HG03439 (cell line): ENCODE measurements at regions not wholly inside any gene's neighbourhood (a gene's known extent, or its start where the extent isn't known, plus 50 kb on each side); places are given as distances from the start of the nearest gene placed in this dataset.

Source experiments
- ATAC-seq: cut with Tn5 transposase; IDR thresholded peaks from one replicate; pipeline ENCODE4 v1.9.1; 2021; ENCODE audit warnings: mild to moderate bottlenecking, moderate library complexity; ENCODE audit not compliant: unreplicated experiment

DNA sequence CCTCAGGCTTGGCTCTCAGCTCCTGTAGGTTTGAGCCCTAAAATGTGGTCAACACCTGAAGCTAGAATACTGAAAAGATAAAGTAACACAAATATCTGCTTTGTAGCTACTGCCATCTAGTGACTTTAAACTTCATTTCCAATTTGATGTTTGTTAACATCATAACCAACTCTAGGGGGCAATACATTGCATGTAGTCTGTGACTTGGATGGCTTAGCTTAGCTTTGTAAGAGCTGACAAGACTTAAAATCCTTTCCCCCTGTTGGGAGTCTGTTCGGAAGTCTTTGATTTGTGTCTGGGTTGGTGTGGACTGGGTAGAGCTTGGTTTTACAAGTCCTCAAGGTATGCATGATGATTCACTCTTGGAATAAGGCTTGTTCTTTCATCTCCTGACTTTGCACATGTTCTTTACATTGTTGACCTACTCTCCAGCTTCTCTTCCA lies 51.7 kb downstream of the SCN11A start:
- peak; percentile 81 for ATAC-seq

DNA sequence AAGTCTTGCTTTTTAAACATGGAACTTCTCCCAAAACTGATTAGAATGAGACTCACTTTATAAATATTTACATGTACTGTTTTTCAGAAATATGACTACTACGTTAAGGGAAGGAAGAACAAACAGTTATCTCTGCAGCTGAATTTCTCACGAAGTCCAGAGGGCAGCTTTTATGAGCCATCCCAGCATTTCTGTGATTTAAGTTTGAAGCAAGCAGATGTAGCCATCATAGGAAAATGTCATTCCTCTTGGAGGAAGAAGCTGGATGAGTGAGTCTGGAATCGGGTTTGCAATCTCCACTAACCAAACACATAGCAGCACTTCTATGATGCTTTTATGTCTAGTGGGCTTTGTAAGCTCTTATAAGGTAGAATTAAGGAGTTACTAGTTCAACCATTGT lies 53.7 kb downstream of the SCN11A start:
- no peak for ATAC-seq

DNA sequence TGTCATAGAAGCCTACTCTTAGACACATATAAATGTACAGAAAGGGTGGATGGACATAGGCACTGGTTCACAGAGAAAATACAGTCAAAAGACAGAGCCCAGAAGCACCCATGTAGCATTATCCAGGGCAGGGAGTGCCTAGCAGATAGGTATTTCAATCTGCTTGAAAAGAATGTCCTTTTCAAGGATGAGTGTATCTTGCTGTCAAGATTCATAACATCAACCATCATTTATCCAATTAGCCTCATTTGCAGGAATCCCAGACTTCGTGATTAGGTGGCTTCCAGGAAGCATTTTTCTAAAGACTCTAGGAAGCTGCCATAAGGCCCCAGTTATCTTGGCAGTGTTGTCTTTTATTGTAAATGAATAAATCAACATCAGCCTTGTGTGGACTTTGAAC lies 55.6 kb downstream of the SCN11A start:
- no peak for ATAC-seq

- ATAC-seq: no peak
These were observed 57.5 kb downstream of the SCN11A start for GRCh38 chr3:38994251-38994650.

DNA sequence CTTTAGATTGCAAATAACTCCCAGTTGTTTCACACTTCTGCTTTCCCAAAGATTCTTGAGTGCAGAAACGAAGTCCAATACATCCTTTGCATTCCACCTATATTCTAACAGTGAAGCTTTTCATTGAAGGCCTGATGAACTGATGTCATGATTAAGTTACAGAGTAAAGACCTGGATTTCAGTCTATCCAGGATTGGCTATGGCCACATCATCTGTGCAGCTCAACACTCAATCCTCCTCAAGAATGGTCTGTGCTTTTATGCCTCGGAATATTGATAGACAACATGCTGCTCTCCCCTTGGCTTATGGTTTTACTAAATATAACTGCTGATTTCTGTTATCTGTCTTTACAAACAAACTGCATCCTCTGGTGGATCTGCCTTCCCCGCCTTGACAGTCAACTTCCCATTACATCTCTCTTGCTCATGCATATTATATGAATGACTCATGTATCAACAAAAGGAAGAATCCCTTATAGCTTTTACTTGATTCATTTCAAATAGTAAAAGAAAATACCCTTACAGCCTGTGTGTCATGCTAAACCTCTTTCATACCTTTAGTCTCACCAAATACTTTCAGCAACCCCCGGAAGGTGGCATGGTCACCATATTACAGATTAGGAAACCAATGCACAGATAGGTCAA lies 59.5 kb downstream of the SCN11A start:
- ATAC-seq: no peak

GRCh38 chr3:38990621-38991020 lies 61.1 kb downstream of the SCN11A start:
- no peak for ATAC-seq

DNA sequence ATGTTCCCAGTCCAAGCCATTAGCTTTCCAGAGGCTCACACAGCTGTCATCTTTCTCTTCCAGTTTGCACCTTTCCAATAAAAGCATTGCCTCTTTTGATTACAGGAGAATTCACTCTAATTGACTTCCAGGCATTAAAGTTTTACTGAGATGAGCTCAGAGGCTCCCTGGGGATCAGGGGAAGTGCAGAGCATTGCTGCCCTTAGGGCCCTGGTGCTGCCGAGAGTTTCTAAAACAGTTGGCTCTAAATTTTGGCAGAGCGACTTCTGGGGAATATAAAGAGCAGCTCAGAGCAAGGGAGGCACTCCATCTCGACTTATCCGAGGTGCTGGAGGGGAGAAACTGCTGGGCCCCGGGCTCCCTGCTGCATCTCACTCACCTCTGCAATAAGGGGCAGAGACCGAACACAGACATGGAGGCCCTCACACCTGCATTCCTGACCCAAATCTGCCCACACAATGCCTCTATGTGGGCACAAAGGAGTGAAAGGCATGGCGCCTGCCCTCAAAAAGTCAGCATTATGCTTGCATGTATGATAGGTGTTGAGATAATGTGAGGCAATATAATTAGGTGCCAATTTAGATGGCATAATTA lies 61.7 kb downstream of the SCN11A start:
- ATAC-seq: no peak

GRCh38 chr3:38988955-38989354 lies 62.8 kb downstream of the SCN11A start:
- ATAC-seq: no peak

GRCh38 chr3:38987456-38987855 lies 64.3 kb downstream of the SCN11A start:
- no peak for ATAC-seq

DNA sequence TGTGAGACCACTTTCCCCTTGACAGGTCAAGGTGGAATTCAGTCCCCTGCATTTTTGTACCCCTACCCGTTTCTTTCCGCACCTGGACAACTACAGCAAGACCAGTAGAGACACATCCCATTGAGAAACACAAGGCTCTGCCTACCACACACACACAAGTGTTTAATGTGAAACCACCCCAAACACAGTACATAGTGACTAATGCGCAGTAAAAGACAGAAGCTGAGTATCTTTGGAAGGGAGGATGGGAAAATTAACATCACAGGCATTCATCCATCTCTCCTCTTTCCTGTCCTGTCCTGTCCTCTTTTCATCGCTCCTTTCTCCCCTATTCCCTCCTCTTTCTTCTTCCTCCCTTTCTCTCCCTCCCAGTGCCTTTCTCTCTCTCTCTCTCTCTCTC lies 64.8 kb downstream of the SCN11A start:
- no peak for ATAC-seq

DNA sequence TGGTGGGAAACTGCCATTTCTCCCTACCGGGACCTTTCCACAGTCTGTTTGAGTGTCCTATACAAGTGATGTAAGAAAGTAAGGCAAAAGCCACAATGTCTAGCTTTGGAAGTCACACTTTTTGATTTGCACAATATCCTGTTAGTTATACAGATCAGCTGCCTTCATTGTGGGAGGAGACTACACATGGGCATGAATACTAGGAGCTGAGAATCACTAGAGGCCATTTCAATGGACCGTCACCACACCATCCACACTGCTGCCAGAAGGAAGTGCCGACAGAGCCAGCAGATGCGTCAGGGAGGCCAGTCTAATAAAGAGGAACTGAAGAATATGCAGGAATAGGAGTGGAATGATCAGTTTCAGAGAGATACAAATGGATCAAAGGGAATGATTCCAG lies 65.8 kb downstream of the SCN11A start:
- no peak for ATAC-seq

GRCh38 chr3:38985581-38985980 lies 66.2 kb downstream of the SCN11A start:
- ATAC-seq: no peak

- ATAC-seq: no peak
These were observed 67.0 kb downstream of the SCN11A start for GRCh38 chr3:38984731-38985130.

DNA sequence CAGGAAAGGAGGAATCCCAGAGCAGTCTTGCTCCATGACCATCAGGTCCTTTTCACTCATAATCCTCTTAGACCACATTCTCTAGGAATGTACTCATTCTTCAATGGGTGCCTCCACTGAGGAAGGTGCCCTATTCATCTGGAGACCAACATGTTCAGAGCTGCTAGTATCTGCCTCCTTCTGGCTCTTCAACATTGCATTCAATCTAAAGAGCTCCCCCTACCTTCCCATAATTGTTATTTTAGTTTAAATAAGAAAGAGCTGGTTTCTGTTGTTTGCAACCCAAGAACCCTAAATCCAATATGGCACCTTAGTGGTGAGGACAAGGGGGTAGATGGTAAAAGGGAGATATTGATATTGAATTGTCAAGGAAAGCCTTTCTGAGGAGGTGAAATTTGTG lies 67.6 kb downstream of the SCN11A start:
- no peak for ATAC-seq

DNA sequence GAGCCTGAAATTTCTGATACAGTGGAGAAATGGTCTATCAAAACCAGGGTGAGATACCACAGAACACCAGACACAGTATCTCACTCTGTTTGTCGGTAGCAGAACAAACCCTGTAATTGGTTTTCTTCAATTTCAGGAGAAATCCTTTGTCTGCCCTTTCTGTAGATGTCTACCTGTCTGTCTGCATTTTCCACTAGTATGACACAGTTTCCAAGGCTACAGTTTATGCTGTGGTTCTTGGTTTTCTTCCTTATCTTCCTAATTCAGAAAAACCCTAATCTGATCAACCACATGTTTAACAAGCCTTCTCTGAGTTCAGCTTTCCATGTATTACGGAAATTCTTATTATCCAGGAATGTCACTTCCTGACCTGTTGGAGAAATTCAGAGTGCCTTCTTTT lies 70.8 kb downstream of the SCN11A start:
- no peak for ATAC-seq

DNA sequence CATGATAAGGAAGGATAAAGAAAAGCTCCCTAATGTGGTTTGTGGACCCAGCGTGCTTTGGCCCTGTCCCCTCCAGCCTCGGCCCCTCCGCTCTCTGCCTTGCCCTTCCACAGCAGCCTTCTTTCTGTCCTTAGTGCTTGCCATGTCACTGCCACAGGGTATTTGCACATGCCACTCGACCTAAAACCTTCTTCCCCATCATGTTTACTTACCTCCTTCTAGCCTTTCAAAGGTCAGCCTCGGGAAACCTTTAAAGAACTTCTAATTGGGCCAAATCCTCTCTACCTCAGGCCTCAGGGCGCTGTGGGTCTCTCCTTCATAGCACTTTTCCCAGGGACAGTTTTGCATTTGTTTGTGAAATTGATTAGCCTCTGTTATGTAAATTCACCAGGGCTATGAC lies 73.0 kb downstream of the SCN11A start:
- no peak for ATAC-seq

DNA sequence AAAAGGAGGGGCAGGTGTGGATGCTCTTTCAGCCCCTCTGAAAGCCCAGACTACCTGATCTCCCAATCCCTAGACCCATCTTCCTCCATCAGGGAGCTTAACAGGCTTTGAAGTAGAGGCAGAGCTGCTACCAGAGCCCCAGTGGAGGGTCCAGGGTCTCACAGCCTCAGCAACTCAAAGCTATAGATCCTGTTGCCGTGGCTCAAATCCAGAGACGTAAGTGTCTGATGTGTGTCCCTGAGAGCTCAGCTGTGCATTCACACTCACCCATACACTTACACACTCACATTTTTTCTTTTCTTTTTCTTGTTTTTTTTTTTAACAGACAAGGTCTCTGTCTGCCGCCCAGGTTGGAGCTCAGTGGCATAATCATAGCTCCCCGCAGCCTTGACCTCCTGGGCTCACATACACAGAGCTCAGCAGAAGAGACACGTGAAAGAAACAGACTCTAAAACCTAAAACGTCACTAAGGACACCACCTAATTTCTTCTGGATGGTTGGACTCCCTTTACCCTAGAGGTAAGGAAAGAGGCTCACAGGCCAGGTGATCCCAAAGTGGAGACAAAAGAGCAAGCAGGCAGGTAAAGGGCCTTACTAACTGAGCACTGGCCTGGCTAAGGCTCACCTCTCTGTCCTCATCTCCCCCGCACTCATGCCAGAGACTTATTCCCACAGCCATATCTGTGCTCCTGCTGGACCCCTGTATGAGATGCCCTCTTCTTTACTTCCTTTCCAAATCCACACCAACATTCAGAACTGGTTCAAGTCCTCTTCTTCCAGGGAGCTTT lies 80.7 kb downstream of the SCN11A start:
- no peak for ATAC-seq

DNA sequence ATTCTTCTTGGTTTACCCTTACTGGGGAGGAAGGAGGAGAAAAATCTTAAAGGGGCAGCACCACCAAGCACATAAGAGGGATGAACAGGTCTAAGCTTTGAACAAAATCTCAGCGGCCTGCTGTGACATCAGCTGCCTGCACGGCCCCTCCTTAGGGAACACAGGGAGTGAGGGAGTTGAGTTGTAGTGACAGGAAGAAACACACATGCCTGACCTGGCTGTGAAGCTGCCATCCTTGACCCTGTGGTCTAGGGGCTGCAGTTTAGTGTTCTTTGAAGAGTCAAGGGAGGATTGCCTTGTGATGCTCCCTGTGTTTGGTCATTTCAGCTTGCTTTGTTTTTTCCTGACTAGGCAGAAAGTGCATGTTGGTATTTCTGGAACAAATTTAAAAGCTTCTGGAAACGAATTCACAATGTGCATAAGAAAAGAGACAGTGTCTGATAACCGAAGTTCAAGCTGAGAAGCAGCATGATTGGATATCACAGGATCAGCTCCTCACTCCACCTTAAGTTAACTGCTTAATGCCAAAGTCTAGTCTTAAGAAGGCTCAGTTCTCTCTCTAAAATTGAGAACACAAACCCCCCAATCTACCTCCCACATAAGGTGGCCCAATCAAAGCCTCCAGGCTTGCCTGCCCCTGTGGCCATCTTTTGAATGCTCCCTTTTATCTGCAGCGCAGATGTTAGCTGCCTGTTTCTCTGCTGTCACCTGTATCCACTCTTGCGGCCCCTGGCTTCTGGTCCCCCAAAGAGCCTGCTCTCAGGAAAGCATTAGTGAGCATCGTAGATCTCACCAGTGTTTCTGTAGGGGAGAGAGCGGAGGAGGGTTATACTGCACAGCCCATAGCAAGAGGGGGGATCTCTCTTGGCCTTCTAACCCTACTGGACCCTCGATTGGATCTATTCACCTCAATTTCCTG lies 82.2 kb downstream of the SCN11A start:
- no peak for ATAC-seq

GRCh38 chr3:38968891-38969290 lies 82.9 kb downstream of the SCN11A start:
- no peak for ATAC-seq

DNA sequence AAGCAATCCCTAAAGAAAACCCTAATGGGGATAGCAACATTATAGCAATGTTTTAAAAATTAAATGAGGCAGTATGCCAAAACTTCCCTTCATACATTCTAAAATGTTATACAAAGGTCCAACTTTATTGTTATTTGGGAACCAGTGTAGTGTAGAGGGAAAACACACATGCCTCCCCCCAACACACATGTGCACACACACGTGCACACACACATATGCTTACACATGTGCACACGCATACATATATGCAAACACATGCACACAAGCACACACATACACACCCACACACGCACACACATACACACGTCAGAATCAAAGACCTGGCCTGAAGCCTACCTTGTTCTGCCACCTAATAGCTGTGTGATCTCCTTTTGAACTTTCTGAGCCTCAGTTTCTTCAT lies 83.3 kb downstream of the SCN11A start:
- no peak for ATAC-seq

DNA sequence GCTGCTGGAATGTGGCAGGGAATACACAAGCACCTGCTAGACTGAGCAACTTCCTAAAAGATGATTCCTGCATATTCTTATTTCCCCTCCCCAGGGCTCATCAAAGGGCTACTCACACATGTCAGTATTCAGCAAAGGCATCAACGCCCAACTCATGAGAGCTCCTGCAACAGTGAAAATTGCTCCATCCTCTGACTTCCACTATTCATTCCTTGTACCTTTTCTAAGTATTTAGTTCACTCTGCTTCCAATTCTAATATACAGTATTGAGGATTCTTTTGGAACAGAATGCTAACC lies 84.1 kb downstream of the SCN11A start:
- no peak for ATAC-seq
